A549 (cell line): ENCODE measurements at regions not wholly inside any gene's neighbourhood (a gene's known extent, or its start where the extent isn't known, plus 50 kb on each side); places are given as distances from the start of the nearest gene placed in this dataset.

Source experiments
- CEBPB ChIP-seq, 2 experiments: fragments of >200 bp in 1 of 2; sonication (Bioruptor Twin) in 1 of 2; formaldehyde crosslinking in 1 of 2; IDR thresholded peaks; 2 replicates each; pipeline ENCODE4 v1.6.1; 2012 to 2016
- JUN ChIP-seq, 2 experiments: fragments of >200 bp; sonication (Bioruptor Twin); formaldehyde crosslinking; IDR thresholded peaks; 2 replicates in 1 of 2; 3 replicates in 1 of 2; pipeline ENCODE4 v1.6.1; 2016 to 2017
- POLR2A ChIP-seq: IDR thresholded peaks from 2 replicates; pipeline ENCODE4 v1.6.1; 2012; ENCODE audit warnings: mild to moderate bottlenecking, low read length
- SMC3 ChIP-seq: fragments of >200 bp; sonication (Bioruptor Twin); formaldehyde crosslinking; IDR thresholded peaks from 3 replicates; pipeline ENCODE4 v1.6.1; 2018; ENCODE audit warnings: inconsistent platforms
- TF ChIP-seq, protein P1 (sequence below): fragments of >200 bp; sonication (Bioruptor Twin); formaldehyde crosslinking; IDR thresholded peaks from 3 replicates; pipeline ENCODE4 v1.5.1; 2016
- TF ChIP-seq, protein P2 (sequence below): fragments of 150-350 bp; IDR thresholded peaks from 2 replicates; pipeline ENCODE4 v1.6.1; 2014; ENCODE audit warnings: low read depth, mild to moderate bottlenecking, low read length

DNA sequence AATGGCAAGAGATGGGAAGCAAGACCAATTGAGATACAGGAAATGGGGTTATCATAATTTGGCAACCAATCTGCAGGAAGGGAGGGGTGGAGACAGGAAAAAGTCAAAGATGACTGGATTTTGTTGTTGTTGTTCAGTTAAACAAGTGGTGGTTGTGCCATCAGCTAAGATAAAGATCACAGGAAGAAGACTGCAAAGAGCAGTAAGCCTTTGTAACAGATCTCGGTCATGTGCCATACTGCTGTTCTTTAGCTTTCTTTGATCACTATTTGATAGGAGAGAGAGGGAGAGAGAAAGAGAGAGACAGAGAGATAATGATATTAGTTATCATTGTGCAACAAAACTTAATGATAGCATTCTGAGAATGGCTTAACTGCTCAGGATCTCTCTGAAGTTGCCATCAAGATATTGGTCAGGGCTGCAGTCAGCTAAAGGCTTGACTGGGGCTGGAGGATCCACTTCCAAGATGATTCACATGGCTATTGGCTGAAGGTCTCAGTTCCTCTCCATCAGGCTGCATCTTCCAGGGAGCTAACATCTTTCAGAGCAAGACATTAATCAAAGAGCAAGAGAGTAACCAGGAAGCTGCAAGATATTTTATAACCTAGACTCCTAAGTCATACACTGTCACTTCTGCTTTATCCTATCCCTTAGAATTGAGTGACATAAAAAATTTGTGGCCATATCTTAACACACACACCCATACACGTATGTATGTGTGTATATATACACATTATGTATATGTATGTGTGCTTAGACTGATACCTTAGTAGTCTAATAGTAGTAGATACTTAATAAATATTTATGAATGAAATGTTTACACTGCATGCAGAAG, 405.0 kb downstream of the SHISA9 start:
- TF ChIP-seq, protein P1, sequence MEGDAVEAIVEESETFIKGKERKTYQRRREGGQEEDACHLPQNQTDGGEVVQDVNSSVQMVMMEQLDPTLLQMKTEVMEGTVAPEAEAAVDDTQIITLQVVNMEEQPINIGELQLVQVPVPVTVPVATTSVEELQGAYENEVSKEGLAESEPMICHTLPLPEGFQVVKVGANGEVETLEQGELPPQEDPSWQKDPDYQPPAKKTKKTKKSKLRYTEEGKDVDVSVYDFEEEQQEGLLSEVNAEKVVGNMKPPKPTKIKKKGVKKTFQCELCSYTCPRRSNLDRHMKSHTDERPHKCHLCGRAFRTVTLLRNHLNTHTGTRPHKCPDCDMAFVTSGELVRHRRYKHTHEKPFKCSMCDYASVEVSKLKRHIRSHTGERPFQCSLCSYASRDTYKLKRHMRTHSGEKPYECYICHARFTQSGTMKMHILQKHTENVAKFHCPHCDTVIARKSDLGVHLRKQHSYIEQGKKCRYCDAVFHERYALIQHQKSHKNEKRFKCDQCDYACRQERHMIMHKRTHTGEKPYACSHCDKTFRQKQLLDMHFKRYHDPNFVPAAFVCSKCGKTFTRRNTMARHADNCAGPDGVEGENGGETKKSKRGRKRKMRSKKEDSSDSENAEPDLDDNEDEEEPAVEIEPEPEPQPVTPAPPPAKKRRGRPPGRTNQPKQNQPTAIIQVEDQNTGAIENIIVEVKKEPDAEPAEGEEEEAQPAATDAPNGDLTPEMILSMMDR = no peak
- TF ChIP-seq SMC3 (no peak), CEBPB (IDR thresholded peaks at IDR 0.05) (no peak), JUN (IDR thresholded peaks at IDR 0.05) (no peak), POLR2A (no peak)
- TF ChIP-seq, protein P2, sequence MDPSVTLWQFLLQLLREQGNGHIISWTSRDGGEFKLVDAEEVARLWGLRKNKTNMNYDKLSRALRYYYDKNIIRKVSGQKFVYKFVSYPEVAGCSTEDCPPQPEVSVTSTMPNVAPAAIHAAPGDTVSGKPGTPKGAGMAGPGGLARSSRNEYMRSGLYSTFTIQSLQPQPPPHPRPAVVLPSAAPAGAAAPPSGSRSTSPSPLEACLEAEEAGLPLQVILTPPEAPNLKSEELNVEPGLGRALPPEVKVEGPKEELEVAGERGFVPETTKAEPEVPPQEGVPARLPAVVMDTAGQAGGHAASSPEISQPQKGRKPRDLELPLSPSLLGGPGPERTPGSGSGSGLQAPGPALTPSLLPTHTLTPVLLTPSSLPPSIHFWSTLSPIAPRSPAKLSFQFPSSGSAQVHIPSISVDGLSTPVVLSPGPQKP = no peak
